ENCODE measurements at regions not wholly inside any gene's neighbourhood (a gene's known extent, or its start where the extent isn't known, plus 50 kb on each side); places are given as distances from the start of the nearest gene placed in this dataset.

DNA sequence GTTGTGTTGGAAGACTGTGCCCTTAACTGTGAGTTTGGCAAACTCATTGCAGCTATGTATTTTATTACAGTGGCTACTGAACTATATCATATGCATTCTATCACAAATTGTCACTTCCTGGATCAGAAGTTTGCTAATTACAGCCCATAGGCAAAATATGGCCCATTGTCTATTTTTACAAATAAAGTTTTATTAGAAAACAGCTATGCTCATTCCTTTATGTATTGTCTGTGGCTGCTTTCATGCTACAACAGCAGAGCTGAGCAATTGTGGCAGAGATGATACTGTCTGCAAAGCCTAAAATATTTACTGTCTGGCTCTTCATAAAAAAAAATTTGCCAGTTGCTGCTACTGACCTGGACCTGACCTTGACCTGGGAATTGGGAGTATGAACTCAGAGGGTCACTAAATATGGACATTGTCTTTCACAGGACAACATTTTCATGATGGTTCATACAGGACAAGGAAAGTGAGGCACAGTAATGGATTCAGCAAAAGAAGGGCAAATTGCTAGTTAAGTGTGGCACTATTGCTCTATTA, 316.9 kb downstream of the ZNF621 start (continued):
- TF ChIP-seq HDAC2 (IDR thresholded peaks at IDR 0.05; ENCODE audit: borderline replicate concordance in 1 of 2, low read depth in 2 of 2, low read length in 2 of 2): no peak
- TF ChIP-seq NRF1 (IDR thresholded peaks at IDR 0.05; ENCODE audit: low read depth, low read length): no peak
- TF ChIP-seq FOSL1 (IDR thresholded peaks at IDR 0.05; ENCODE audit: insufficient read depth, low read depth, low read length): no peak
- TF ChIP-seq SP2 (IDR thresholded peaks at IDR 0.05; ENCODE audit: low read length): no peak
- no peak for TF ChIP-seq ZNF274 (IDR thresholded peaks at IDR 0.05; ENCODE audit: borderline replicate concordance, extremely low read depth, low read length)
- TF ChIP-seq EGR1 (IDR thresholded peaks at IDR 0.05; ENCODE audit: borderline replicate concordance, low read depth, low read length): no peak
- TF ChIP-seq KDM1A (IDR thresholded peaks at IDR 0.05; ENCODE audit: borderline replicate concordance, low read length): no peak
